Iris pigment epithelial cell (primary cell): ENCODE measurements at regions not wholly inside any gene's neighbourhood (a gene's known extent, or its start where the extent isn't known, plus 50 kb on each side); places are given as distances from the start of the nearest gene placed in this dataset.
"Not testable (repeated sequence)": the region's sequence is repeated elsewhere in the genome, so short reads cannot be mapped to it uniquely, and the experiment has no call there.

Experiments
- DNase-seq: peaks from one replicate; pipeline ENCODE4 v3.0.0-alpha.2; 2011; ENCODE audit warnings: low read depth

DNA sequence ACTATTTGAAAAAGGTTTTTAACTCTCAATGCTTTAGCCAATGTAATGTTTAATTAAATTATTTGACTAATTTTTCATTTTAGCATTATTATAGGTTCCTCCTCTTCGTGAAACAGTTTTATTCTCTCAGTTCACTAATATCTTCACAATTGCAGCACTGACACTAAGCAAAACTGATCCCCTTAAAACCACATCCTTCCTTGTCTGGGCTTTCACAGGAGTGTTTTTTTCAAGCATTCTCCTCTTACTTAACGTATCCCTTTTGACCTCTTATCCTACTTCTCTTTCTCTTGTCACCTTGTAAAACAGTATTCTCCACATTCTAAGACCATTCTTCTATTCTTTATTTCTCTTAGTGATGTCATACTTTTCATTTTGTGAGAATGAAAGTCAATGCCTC is 112.8 kb downstream of the DSC3 start:
- peak; percentile 2 for DNase-seq

DNA sequence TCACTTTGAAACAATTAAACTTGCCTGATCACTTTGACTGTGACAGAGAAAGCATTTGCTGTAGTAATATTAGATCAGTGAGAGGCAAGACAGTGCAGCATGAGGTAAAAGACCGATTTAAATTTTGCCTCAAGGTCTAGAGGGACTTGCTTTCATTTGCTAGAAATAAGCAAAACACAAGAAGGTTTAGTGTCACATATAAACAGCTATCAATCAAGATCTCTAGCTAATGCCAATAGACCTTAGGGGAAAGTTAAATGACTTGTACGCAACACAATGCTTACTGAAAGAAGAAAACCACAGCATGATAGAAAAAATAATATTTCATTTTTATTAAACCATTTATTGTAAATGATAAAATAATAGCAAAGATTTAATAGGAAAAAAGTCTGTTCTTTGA is 113.5 kb downstream of the DSC3 start:
- DNase-seq = no peak

DNA sequence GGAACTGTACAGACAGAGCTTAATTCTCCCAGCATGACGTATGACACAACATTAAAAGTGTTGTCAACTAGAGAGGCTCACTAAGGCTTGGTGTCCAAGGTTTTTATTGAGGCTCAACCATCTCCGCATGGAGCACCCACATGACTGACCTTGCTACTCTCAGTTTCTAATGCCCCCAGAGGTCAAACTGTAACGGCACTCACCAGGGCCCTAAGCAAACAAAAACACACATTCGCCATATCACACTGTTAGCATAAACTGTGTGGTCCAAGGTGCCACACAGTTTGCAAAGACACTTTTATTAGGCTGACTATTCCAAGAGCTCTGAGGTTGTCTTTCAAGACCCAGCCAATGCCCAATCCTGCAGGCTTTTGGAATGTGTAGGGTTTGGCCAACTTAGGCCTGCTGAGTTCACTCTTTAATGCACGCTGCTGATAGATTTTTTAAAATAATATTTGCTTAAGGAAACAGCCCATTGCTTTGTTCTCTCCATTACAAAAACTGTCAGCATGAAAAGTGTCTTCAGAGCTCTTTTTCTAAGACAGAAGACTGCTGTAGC is 114.9 kb downstream of the DSC3 start:
- DNase-seq = no peak

DNA sequence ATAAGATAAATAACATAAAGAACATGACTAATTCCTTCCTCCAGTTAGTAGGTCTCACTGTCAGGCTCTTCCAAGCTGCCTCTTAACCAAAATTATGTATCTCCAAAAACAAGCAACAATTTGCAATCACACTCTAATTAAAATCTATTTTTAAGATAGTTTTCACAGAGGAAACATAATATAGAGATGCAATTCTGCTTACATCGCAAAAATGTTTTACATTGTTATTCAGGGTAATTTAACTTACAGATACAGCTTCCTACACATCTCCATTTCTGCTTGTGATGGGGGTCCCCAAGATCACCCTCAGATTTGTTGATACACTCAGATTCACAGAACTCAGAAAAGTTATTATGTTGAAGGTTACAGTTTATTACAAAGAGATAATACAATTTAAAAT is 115.5 kb downstream of the DSC3 start:
- DNase-seq = no peak

DNA sequence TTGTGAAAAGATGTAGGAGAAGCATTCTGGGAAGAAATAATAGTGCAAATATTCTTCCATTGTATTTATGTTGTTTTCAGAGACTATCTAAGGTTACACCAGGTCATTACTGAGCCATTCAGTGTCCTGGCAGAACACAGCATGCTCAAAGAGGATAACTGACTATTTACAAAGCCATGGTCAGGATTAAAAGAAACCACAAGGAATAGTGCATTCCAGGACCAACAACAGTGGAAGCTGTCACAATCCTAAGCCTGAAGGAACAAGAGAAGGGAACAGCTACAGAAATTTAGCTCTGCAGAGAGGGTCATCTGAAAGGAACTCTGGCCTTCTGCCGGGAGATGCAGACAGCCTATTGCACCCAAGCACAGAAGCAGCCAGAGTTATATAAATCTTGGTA is 116.7 kb downstream of the DSC3 start:
- peak; percentile 1 for DNase-seq

DNA sequence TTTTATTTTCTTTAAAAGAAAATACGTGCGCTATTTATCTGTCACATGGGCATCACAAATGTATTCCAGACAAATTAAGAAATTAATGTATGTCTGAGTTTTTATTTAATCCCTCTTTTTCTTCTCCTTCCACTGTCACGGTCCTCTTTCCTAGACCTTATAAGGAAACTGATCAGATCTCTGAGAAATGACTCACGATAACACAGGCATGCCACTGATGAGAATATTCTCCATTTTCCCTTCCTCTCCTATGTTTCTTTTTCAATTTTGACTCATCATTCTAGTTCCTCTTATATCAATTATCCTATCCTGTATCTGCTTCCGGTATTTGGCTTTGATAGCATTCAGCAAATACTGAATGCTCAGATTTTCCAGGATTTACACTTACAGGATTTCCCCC is 121.8 kb downstream of the DSC3 start:
- peak; percentile 16 for DNase-seq

DNA sequence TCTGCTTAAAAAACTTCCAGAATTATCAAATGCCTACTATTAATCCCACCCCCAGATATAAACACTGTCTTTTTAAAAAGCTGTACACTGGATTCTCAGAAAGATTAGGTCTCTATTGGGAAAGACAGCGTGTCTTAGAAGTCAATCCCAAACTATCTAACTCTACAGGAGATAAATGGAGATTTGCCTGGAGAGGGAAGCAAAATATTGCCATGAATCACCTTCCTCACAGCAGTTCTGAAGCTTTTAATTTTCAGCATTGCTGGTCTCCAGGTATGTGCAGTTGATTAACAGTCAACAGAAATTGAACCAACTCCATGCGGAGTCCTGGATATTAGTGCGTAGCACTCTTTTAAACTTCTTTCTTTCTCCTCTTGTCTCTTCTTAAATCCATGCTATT is 122.2 kb downstream of the DSC3 start:
- peak; percentile 15 for DNase-seq

DNA sequence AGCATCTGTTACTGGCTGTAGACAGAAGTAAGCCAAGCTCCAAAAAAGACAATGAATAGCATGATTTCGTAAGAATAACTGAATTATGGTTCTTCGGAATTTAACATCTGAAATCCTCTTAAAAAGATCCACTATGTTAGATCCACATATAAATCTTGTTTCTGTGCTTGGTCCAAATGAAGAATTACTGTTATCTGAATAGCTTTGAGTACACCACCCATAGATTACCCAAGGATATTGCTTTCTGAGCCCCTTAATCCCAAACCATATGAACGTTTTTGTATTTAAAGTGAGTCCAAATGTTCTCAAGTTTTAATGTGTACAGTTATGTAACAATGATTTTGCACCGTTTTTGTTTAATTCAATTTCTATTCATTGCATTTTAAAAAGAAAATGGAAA is 124.9 kb downstream of the DSC3 start:
- no peak for DNase-seq

DNA sequence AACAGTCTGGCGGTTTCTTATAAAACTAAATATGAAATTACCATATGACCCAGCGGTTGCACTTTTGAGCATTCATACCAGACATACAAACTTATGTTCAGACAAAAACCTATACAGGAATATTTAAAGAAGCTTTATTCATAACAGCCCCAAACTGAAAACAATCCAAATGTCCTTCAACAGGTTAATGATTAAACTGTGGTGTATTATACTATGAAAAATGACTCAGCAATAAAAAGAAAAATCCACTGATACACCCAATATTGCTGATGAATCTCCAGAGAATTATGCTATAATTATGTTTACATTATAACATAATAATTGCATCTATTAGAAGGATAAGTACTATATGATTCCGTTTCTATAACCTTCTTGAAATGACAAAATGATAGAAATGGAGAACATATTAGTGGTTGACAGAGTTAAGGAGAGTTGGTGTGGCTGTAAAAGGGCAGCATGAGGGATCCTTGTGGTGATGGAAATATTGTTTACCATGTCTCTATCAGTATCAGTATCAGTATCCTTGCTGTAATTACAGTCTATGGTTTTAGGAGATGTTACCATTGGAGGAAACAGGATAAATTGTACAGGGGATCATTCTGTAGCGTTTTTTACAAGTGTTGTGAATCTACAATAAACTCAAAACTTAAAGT is 127.1 kb downstream of the DSC3 start:
- DNase-seq = no peak

DNA sequence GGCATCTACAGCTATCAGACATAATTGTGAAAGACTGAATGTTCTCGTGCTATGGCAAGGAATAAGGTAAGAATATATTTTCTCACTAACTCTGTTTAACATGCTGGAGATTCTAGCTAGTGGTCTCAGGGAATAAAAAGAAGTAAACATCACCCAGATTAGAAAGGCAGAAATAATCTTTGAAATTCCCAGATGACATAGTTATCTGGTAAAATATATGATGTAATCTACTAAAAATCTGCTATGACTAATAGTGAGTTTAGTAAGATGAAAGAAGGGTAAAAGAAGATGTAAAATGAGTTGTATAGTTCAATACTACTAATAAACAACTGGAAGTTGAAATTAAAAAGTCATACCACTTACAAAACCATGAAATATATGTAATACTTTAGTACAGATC is 134.2 kb downstream of the DSC3 start:
- DNase-seq = peak; percentile 6

DNA sequence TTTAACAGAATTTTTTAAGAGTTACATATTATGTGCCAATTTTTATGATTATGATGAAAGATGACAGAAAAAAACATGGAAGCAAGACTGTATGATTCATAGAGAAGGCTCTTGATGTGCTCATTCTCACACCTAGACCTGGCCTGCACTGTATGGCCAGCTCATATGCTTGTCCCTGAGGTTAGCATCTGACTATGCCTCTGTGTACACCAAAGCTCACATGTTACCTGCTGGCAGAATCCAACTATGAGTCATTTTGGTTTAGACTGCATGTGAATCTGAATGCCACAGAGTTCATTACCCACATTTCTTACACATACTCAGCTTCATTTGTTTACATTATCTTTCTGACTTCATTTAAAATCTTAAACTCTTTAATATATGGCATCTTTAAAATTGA is 139.0 kb downstream of the DSC3 start:
- peak; percentile 72 for DNase-seq

DNA sequence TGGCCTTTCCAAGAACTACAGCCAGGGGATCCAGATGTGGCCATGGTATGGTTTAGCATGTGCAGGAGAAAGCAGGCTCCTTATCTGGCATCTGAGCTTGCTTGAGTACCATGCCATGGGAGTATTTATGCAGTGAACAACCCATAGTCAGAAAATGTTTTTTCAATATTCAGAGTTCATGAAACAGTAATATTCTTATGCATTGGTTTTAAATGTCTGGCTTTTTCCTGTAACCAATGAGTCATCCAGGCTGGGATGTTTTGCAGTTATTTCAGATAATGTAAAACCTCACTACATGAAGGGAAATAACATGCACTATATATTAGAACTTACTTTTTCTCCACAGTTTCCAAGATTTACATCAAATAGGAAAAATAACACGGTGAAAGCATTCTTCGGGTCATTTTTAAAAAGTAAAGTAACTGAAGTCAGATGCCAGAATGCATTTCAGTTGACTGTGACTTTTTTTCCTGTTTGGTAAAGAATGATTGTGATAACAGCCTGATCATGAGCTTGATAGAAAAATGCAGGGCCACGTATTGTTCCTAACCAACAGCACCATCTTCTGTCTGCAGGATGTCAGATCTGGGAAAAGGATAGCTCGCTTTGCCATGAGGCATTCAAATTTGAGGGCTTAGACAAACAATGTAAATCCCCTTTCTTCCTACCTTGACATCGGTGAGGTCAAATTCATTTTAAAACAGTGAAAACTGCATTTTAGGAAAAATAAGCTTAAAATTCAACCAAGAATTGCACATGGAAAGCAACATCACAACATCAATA is 152.8 kb downstream of the DSC3 start:
- peak; percentile 14 for DNase-seq

DNA sequence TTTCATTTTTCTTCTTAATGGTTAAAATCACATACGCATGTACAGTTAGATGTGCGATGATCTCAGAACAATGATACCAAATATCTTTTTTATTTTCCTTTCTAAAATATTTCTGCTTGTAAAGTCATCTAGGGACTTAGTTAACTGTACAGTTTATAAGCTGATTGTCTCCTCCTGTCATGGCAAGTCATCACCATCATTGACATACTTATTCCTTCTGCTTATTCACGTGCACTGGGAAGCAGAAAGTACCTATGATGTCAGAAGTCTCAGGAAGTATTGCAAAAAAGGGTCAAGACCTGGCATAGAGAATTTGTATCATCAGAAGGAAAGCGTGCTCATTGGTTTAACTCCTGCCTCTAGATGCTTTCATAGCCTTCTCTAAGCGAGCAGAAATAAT is 154.2 kb downstream of the DSC3 start:
- DNase-seq = no peak

DNA sequence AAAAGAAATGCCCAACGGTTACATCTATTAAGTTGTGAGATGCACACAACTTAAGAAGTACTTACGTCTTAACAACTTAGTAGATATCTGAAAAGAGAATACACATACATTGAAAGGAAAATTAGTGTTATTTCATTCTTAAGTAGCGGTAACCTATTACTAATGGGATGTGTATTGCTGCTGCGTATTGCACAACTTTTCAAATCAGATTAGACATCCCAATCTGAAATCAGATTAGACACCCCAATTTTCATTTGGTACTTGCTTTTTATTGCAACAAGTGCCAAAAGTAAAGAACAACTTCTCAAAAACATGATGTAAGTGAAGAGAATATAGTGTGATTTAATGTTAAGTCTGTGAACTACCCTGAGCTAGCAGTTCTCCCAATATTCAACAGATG is 155.5 kb downstream of the DSC3 start:
- DNase-seq = no peak

DNA sequence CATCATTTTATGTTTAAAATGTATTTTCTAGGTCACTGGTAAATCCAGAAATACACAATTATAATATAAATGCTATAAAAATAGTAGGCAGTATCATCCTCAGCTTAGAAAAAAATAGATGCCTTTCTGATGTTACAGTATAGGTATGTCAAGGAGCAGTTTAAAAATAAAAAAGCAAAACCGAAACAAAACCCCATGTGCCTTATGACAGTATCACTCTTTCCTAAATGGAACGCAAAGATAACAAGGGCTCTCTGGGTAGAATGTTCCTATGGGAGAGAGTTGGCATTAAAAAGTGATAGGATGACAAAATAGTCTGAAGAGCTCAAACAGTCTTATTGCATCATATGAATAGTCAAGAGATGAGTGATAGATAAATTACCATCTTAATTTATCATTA is 172.1 kb downstream of the DSC3 start:
- DNase-seq = no peak

DNA sequence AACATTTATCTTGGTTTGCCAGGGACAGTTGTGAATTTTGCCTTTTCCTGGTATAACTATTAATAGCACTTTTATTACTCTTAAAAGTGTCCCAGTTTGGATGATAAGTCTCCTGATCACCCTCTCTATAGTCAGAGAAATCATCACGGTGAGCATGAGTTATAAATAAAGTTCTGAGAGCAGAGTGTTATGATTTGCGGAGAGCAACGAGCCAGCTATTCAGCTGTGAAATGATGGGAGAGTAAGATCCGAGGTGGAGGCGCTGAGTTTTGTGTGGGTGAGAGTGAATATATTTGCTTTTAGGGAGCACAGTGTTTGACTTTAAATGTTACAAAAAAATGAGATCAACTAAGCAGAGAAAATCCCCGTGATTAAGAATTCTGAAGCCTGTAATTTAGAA is 179.6 kb downstream of the DSC3 start:
- no peak for DNase-seq

DNA sequence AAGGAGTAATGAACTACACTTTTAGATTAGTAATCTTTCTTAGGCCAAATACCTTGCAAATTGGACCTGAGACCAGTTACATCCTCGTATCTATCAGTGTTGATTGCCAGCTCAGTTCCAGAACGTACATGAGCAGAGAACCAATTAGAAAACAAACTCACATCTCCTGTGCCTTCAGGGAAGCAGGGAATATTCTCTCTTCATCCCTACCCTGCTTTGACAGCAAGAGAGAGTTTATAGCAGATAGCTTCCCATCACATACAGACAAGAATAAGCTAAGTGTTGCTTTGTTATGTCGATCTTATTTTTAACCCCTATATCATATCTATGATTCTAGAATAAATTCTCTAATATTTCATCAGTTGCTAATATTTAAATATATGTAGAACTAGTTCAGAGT is 181.8 kb downstream of the DSC3 start:
- no peak for DNase-seq

DNA sequence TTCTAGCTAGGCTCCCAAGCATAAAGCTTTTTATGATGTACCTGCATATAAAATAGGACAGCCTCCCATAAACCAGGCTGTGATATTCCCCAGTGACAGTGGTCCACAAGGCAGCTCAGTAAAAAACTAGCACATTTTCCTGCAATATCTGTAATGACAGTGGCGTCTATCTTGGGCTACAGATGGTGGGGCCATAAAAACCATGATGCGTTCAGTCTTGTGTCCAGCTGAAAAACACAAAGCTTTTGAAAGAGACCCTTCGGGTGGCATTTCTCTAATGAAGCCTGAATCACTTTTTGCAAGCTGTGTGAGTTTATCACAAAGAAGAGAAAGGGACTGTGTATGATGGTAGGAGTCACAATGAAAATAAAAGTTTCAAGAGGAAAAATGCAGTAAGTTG is 183.5 kb downstream of the DSC3 start:
- DNase-seq = no peak

DNA sequence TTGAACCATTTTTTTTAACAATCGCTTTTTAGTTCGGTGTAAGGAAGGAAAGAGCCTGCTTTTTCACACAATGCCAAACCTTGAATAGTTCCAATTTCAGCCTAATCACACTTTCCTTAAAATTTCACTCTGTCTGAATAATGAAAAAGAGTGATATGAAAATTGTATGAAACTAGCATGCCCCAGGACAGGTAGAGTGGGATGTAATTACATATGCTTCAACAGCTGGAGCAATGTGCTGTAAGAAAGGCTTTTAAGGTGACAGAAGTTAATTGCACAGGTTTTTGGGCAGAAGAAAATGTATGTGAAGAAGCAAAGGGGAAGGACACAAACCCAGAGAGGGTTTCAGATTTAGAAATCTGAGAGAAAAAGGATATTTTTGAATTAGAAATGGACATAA is 184.0 kb downstream of the DSC3 start:
- DNase-seq = no peak

DNA sequence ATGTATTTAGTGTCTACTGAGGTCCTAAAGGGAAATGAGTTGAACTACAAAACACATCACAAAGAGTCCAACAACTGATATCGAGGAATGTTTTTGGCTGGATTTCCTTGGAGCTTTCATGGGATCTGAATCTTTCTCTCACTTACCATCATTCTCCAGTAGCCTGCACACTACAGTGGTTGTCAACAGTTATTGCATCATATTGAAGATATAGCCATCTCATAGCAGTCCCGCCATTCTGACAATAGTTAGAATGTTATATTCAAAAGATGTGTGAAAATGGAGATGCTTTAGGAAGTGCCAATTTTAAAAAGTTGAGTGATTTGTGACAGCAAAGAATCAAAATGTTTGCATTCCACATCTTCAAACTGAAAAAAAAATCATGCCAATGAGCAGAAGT is 186.8 kb downstream of the DSC3 start:
- no peak for DNase-seq

DNA sequence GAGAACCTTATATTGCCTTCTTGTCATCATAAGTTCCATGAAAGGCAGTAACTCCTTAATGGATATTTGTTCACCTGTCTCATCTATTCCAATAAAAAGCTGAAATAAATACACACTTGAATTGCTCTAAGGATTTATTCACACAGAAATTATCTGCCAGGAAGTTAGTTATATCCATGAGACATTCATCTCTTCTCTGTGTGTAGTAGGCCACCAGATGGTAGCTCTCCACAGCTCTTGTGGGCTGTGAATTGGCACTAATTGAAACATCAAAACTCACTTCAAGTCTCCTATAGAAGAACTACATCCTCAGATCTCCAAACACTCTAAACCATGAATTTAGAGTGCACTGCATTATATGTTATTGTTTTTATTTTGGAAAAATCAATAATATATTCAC is 189.6 kb downstream of the DSC3 start:
- DNase-seq = no peak

DNA sequence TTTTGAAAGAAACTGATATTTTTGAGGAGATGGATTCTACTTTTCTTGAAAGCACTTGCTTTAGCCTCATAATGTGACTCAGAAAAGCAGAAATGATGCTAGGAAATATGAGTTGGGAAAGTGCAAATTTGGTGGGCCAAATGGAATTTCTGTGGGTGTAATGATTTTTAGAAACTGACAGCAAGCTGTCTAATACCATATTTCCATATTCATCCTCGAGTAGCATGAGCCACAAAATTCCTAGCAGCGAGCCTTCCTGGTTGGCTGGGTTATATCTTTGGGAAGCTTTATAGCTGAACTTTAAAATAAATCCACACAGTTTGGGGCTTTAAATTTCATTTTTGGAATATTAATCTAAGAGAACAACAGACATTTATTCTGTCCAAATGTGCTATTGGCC is 190.0 kb downstream of the DSC3 start:
- DNase-seq = no peak

DNA sequence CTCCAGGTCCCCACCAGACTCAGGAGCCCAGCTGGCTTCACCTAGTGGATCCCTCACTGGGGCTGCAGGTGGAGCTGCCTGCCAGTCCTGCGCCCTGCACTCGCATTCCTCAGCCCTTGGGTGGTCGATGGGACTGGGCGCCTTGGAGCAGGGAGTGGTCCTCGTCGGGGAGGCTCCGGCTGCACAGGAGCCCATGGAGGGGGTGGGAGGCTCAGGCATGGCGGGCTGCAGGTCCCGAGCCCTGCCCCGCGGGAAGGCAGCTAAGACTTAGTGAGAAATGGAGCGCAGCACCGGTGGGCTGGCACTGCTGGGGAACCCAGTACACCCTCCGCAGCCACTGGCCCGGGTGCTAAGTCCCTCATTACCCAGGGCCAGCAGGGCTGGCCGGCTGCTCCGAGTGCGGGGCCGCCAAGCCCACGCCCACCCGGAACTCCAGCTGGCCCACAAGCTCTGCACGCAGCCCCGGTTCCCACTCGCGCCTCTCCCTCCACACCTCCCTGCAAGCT is 203.4 kb downstream of the DSC3 start:
- not testable (repeated sequence) for DNase-seq

DNA sequence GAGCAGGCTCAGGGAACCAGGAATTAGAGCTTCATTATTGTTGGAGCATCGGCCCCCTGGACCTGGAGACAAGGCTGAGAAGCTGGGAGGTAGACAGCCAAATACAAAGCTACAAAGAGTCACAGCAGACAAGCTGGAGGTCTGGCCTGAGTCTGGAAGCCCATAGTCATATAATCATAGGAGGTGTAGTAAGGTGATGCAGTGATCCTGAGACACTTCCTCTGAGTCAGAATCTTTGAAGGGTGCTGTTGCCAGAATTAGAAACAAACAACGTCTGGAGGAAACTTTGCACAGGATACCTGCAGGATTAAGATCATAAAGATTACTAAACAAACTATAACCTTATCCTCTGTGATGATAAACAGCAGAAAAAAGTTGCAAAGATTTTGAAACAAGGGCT is 213.8 kb downstream of the DSC3 start:
- no peak for DNase-seq
